ENCODE measurements at regions not wholly inside any gene's neighbourhood (a gene's known extent, or its start where the extent isn't known, plus 50 kb on each side); places are given as distances from the start of the nearest gene placed in this dataset.
"Not testable (repeated sequence)": the region's sequence is repeated elsewhere in the genome, so short reads cannot be mapped to it uniquely, and the experiment has no call there.

DNA sequence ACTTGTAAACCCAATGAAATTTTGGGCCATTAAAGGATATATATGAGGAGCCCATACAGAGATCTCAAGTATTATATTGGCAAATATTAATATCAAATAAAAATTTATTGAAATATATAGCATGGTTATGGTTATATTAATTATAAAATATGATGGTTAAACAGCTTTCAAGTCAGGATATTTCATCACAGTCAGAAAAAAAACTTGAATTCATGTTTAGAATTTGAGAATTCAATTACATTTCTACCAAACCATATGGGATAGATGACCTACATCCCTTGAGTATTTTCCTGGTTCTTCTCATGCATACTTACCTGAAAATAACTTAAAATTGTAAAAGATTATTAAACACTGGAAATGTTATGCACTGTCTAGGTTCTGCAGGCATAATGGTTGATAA is 956.1 kb upstream of the EDIL3 start:
- Histone ChIP-seq H3K4me1 (no peaks in the 10 kb centered on the region), H3K36me3 (no peaks in the 10 kb centered on the region), H3K27ac (no peak overlapping the region), H3K27me3 (no peaks in the 10 kb centered on the region), H3K4me3 (no peak overlapping the region), H3K9me3 (no peaks in the 10 kb centered on the region)
- DNase-seq (no peak), ATAC-seq (ENCODE audit: low FRiP score in 2 of 2) (no peak)
- TF ChIP-seq POLR2AphosphoS5 (IDR thresholded peaks at IDR 0.05), result no peak
- TF ChIP-seq POLR2A (IDR thresholded peaks at IDR 0.05), result no peak
- TF ChIP-seq, protein P1, sequence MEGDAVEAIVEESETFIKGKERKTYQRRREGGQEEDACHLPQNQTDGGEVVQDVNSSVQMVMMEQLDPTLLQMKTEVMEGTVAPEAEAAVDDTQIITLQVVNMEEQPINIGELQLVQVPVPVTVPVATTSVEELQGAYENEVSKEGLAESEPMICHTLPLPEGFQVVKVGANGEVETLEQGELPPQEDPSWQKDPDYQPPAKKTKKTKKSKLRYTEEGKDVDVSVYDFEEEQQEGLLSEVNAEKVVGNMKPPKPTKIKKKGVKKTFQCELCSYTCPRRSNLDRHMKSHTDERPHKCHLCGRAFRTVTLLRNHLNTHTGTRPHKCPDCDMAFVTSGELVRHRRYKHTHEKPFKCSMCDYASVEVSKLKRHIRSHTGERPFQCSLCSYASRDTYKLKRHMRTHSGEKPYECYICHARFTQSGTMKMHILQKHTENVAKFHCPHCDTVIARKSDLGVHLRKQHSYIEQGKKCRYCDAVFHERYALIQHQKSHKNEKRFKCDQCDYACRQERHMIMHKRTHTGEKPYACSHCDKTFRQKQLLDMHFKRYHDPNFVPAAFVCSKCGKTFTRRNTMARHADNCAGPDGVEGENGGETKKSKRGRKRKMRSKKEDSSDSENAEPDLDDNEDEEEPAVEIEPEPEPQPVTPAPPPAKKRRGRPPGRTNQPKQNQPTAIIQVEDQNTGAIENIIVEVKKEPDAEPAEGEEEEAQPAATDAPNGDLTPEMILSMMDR (IDR thresholded peaks at IDR 0.05), result no peak

DNA sequence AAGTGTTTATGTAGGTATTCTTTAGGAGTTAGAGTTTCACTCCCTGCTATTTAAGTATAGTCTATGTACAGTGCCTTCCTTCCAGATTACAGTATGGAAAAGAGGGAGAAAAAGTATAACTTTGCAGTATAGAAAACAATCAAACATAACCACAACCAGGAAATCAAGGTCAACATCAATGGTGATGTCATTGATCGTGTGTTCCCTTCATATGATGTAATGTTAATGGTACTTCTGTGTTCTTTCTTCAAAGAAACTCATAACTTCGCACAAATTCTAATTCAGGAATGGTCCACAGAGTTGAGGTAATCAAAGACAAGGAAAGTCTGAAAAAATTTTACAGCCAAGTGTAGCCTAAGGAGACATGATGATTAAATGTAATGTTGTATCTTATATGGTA is 961.1 kb upstream of the EDIL3 start:
- no peak overlapping the region for H3K4me3 ChIP-seq
- H3K4me1 ChIP-seq, result no peaks in the 10 kb centered on the region
- no peak overlapping the region for H3K27ac ChIP-seq
- ATAC-seq (ENCODE audit: low FRiP score in 2 of 2) (no peak), DNase-seq (no peak)
- 82 to 84% methylated on average over 2 of the region's 2 CpGs for WGBS, 2 donors
- no peak for TF ChIP-seq POLR2AphosphoS5 (IDR thresholded peaks at IDR 0.05)
- TF ChIP-seq, protein P1 (IDR thresholded peaks at IDR 0.05), result no peak
- no peaks in the 10 kb centered on the region for H3K27me3 ChIP-seq
- no peaks in the 10 kb centered on the region for H3K36me3 ChIP-seq
- no peaks in the 10 kb centered on the region for H3K9me3 ChIP-seq

DNA sequence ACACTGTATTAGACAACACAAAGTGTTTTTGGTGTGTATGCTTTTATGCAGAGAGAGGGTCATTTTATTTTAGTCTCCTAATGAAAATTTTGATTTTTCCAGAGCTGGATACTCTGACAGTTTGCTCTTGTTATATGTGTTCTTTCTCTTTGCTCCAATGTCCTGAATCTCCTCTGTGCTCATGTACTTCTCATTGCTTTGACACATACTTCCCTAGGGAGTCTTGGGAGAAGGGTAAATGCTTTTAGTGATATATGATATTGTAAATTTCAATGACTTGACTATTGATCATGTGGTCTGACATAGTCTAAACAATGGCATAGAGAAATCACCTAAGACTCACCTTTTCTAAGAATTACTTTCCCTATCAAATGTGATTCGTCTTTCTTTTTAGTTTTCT is 972.6 kb upstream of the EDIL3 start:
- DNase-seq, result no peak
- H3K36me3 ChIP-seq, result no peaks in the 10 kb centered on the region
- no peaks in the 10 kb centered on the region for H3K27me3 ChIP-seq
- no peaks in the 10 kb centered on the region for H3K4me1 ChIP-seq
- 83 to 86% methylated on average over 1 of the region's 1 CpG for WGBS, 2 donors
- ATAC-seq (ENCODE audit: low FRiP score in 2 of 2), result no peak
- H3K27ac ChIP-seq, result no peak overlapping the region
- TF ChIP-seq EP300 (IDR thresholded peaks at IDR 0.05) (no peak), POLR2A (IDR thresholded peaks at IDR 0.05) (no peak), POLR2AphosphoS5 (IDR thresholded peaks at IDR 0.05) (no peak)
- TF ChIP-seq, protein P1 (IDR thresholded peaks at IDR 0.05), result no peak
- no peak overlapping the region for H3K4me3 ChIP-seq
- no peaks in the 10 kb centered on the region for H3K9me3 ChIP-seq

DNA sequence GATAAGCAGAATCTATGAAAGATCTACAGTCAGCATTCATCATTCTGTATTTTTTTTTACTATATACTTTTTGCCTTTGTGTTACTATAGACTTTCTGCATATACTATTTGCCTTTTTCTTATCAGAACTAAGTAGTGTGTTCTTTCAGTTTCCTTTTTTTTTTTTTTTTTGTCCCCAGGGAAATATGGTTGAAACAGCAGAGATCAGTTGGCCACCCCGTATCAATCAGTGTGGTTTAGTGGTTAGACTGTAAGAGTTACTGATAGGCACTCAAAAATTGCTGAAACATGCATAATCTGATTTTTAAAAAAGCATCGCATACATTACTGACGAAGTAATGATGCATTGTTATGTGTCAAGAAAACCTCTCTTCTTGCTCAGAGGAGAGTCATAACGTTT is 990.8 kb upstream of the EDIL3 start:
- Histone ChIP-seq H3K36me3 (no peaks in the 10 kb centered on the region), H3K27ac (no peak overlapping the region), H3K9me3 (no peaks in the 10 kb centered on the region), H3K27me3 (no peaks in the 10 kb centered on the region), H3K4me3 (no peak overlapping the region), H3K4me1 (no peaks in the 10 kb centered on the region)
- TF ChIP-seq POLR2AphosphoS5 (IDR thresholded peaks at IDR 0.05) (no peak), POLR2A (IDR thresholded peaks at IDR 0.05) (no peak), EP300 (IDR thresholded peaks at IDR 0.05) (no peak)
- TF ChIP-seq, protein P1 (IDR thresholded peaks at IDR 0.05), result no peak
- ATAC-seq (ENCODE audit: low FRiP score in 2 of 2) (no peak), DNase-seq (no peak)
- WGBS, 2 donors, result 47 to 59% methylated on average over 4 of the region's 4 CpGs

DNA sequence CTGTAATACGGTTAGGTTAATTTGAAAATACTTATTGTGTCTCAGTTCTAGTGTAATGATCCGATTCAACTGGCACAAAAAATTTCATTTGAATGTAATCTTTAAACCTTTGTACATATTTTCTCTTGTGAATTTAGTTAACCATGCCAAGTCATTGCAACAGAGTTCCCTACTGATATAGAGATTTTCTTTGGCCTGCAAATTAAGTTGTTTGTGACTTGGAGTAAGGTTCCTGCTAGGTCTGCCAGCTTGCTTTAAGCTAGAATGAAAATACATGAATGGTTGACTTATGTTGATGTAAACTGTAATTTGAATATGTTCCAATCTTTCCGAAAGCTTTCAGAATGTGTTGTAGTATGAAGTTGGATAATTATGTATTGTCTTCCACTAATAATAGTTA is 1004.1 kb upstream of the EDIL3 start:
- 65 to 70% methylated on average over 3 of the region's 3 CpGs for WGBS, 2 donors
- H3K9me3 ChIP-seq, result no peaks in the 10 kb centered on the region
- no peaks in the 10 kb centered on the region for H3K4me1 ChIP-seq
- no peaks in the 10 kb centered on the region for H3K36me3 ChIP-seq
- DNase-seq (no peak), ATAC-seq (ENCODE audit: low FRiP score in 2 of 2) (no peak)
- no peak for TF ChIP-seq POLR2A (IDR thresholded peaks at IDR 0.05)
- no peak for TF ChIP-seq POLR2AphosphoS5 (IDR thresholded peaks at IDR 0.05)
- TF ChIP-seq, protein P1 (IDR thresholded peaks at IDR 0.05), result no peak
- TF ChIP-seq EP300 (IDR thresholded peaks at IDR 0.05), result no peak
- H3K27ac ChIP-seq, result no peak overlapping the region
- no peak overlapping the region for H3K4me3 ChIP-seq
- no peaks in the 10 kb centered on the region for H3K27me3 ChIP-seq

DNA sequence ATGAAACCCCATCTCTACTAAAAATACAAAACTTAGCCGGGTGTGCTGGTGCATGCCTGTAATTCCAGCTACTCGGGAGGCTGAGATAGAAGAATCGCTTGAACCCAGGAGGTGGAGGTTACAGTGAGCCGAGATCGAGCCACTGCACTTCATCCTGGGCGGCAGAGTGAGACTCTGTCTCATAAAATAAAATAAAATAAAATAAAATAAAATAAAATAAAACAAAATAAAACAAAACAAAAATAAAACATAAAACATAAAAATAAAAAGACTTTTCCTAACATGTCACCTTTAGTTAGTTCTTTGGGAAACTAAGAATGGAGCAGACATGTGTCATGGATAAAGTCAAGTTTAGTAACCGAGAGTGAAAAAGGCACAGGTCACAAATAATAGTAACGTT is 1007.6 kb upstream of the EDIL3 start:
- H3K27ac ChIP-seq; H3K36me3 ChIP-seq; H3K9me3 ChIP-seq; H3K4me3 ChIP-seq; ATAC-seq (ENCODE audit: low FRiP score in 2 of 2); H3K27me3 ChIP-seq; DNase-seq; H3K4me1 ChIP-seq: not testable (repeated sequence)
- WGBS, 2 donors, result 84 to 95% methylated on average over 8 of the region's 8 CpGs

Measured in upper lobe of left lung (tissue), 6 donors.